ENCODE measurements at regions not wholly inside any gene's neighbourhood (a gene's known extent, or its start where the extent isn't known, plus 50 kb on each side); places are given as distances from the start of the nearest gene placed in this dataset.

- DNase-seq, result no peak
These were observed 247.1 kb upstream of the UBE2E3 start for GRCh38 chr2:180733330-180733729.

GRCh38 chr2:180732337-180732736 lies 248.1 kb upstream of the UBE2E3 start:
- no peak for DNase-seq

- no peak for DNase-seq
These were observed 249.4 kb upstream of the UBE2E3 start for GRCh38 chr2:180730976-180731375.

GRCh38 chr2:180728928-180729559 lies 251.4 kb upstream of the UBE2E3 start:
- peak; percentile 36 for DNase-seq

- no peak for DNase-seq
These were observed 256.7 kb upstream of the UBE2E3 start for GRCh38 chr2:180723712-180724111.

- DNase-seq, result peak; percentile 34
These were observed 257.7 kb upstream of the UBE2E3 start for GRCh38 chr2:180722551-180723239.

- DNase-seq, result no peak
These were observed 259.6 kb upstream of the UBE2E3 start for GRCh38 chr2:180720829-180721228.

- DNase-seq, result no peak
These were observed 262.8 kb upstream of the UBE2E3 start for GRCh38 chr2:180717588-180717987.

GRCh38 chr2:180716186-180717180 lies 263.9 kb upstream of the UBE2E3 start:
- no peak for DNase-seq

GRCh38 chr2:180715044-180715443 lies 265.4 kb upstream of the UBE2E3 start:
- no peak for DNase-seq

GRCh38 chr2:180709392-180710145 lies 270.8 kb upstream of the UBE2E3 start:
- no peak for DNase-seq

GRCh38 chr2:180707884-180708205 lies 272.6 kb upstream of the UBE2E3 start:
- DNase-seq, result peak; percentile 91

- no peak for DNase-seq
These were observed 273.1 kb upstream of the UBE2E3 start for GRCh38 chr2:180707175-180707883.

- DNase-seq, result no peak
These were observed 273.7 kb upstream of the UBE2E3 start for GRCh38 chr2:180706694-180707093.

- DNase-seq, result no peak
These were observed 274.9 kb upstream of the UBE2E3 start for GRCh38 chr2:180705551-180705950.

- no peak for DNase-seq
These were observed 275.3 kb upstream of the UBE2E3 start for GRCh38 chr2:180705122-180705521.

- no peak for DNase-seq
These were observed 280.6 kb upstream of the UBE2E3 start for GRCh38 chr2:180699657-180700361.

GRCh38 chr2:180698668-180699067 lies 281.7 kb upstream of the UBE2E3 start:
- DNase-seq, result no peak

GRCh38 chr2:180695586-180696401 lies 284.6 kb upstream of the UBE2E3 start:
- DNase-seq, result no peak
